Endothelial cell (in vitro differentiated cells): ENCODE measurements at regions not wholly inside any gene's neighbourhood (a gene's known extent, or its start where the extent isn't known, plus 50 kb on each side); places are given as distances from the start of the nearest gene placed in this dataset.
"Not testable (repeated sequence)": the region's sequence is repeated elsewhere in the genome, so short reads cannot be mapped to it uniquely, and the experiment has no call there.

ENCODE experiments used
- DNase-seq: peaks from one replicate; pipeline ENCODE4 v3.0.0; 2021; ENCODE audit warnings: low spot score
- H3K27ac Mint-ChIP-seq: one replicate; pipeline ENCODE4 v1.8.0; 2021; ENCODE audit warnings: mixed read lengths, inconsistent platforms; ENCODE audit not compliant: unreplicated experiment
- H3K27me3 Mint-ChIP-seq: one replicate; pipeline ENCODE4 v1.8.0; 2021; ENCODE audit warnings: mild to moderate bottlenecking, moderate library complexity, mixed read lengths, inconsistent platforms; ENCODE audit not compliant: unreplicated experiment
- H3K36me3 Mint-ChIP-seq: one replicate; pipeline ENCODE4 v1.8.0; 2021; ENCODE audit warnings: mild to moderate bottlenecking, low read depth, mixed read lengths, inconsistent platforms; ENCODE audit not compliant: unreplicated experiment
- H3K4me1 Mint-ChIP-seq: one replicate; pipeline ENCODE4 v1.8.0; 2021; ENCODE audit warnings: mild to moderate bottlenecking, mixed read lengths, inconsistent platforms; ENCODE audit not compliant: unreplicated experiment
- H3K4me3 Mint-ChIP-seq: one replicate; pipeline ENCODE4 v1.8.0; 2021; ENCODE audit warnings: mild to moderate bottlenecking, mixed read lengths, inconsistent platforms; ENCODE audit not compliant: unreplicated experiment
- H3K9me3 Mint-ChIP-seq: one replicate; pipeline ENCODE4 v1.8.0; 2021; ENCODE audit warnings: mixed read lengths, inconsistent platforms; ENCODE audit not compliant: unreplicated experiment
- TF ChIP-seq, protein P1 (sequence below): fragments of 200-600 bp; sonication (generic); IDR thresholded peaks from one replicate; pipeline ENCODE4 v1.5.0; 2021; ENCODE audit warnings: antibody characterized with exemption; ENCODE audit not compliant: unreplicated experiment

DNA sequence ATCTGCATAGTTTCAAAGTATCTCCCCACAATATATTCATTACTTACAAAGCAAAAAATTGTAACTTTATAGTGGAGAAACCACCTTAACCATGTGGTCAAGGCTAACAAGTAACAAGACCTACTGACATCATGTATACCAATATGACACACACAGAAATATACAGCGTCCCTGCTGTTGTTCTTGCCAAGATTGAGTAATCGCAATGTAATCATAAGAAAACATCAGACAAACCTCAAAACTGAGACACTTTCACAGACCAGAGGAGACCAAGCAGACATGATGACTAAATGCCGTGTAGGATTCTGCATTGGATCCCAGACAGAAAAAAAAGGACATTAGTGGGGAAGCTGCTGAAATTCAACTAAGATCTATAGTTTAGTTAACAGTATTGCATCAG, 123.0 kb downstream of the ACAA2 start:
- Mint-ChIP-seq H3K9me3 (no peaks in the 10 kb centered on the region), H3K27me3 (no peaks in the 10 kb centered on the region), H3K27ac (no peak overlapping the region), H3K4me1 (peaks cover 12% of the 10 kb centered on the region), H3K36me3 (no peaks in the 10 kb centered on the region), H3K4me3 (no peak overlapping the region)
- DNase-seq = no peak
- TF ChIP-seq, protein P1, sequence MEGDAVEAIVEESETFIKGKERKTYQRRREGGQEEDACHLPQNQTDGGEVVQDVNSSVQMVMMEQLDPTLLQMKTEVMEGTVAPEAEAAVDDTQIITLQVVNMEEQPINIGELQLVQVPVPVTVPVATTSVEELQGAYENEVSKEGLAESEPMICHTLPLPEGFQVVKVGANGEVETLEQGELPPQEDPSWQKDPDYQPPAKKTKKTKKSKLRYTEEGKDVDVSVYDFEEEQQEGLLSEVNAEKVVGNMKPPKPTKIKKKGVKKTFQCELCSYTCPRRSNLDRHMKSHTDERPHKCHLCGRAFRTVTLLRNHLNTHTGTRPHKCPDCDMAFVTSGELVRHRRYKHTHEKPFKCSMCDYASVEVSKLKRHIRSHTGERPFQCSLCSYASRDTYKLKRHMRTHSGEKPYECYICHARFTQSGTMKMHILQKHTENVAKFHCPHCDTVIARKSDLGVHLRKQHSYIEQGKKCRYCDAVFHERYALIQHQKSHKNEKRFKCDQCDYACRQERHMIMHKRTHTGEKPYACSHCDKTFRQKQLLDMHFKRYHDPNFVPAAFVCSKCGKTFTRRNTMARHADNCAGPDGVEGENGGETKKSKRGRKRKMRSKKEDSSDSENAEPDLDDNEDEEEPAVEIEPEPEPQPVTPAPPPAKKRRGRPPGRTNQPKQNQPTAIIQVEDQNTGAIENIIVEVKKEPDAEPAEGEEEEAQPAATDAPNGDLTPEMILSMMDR = no peak

DNA sequence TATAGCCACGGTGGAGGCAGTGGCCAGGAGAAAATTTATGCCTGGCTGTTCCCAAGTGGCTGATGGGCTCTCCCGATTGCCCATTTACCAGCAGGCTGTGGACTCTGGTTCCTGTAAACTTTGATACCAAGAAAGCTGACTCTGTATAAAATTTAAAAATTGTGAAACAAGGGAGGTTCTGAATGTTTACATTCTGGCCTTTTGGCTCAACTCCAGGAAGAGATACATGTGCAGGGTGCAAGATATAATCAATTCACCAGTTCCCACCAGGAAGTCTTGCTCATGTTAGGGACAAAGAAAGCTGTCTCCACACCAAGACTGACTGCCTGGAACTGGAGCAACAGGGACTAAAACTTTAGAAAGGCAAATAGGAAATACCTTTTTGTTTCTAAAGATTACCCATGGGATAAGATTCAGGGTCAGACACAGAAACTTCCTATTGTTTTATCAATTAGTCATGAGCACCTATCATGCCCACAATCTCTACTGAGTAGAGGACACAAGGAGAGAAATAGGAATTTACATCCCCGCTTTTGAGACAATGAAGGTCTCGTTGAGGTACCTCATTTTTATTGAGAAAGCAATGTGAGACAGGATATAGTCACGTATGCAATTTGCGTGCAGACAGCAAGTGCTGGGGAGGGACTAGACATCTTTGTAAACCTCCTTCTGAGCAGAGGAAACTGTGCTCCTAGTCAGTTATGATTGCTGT, 123.5 kb downstream of the LIPG start:
- DNase-seq = no peak
- Mint-ChIP-seq H3K36me3 (no peaks in the 10 kb centered on the region), H3K27ac (no peak overlapping the region), H3K4me3 (no peak overlapping the region), H3K4me1 (peaks cover 13% of the 10 kb centered on the region), H3K9me3 (no peaks in the 10 kb centered on the region), H3K27me3 (no peaks in the 10 kb centered on the region)
- TF ChIP-seq, protein P1 = no peak

DNA sequence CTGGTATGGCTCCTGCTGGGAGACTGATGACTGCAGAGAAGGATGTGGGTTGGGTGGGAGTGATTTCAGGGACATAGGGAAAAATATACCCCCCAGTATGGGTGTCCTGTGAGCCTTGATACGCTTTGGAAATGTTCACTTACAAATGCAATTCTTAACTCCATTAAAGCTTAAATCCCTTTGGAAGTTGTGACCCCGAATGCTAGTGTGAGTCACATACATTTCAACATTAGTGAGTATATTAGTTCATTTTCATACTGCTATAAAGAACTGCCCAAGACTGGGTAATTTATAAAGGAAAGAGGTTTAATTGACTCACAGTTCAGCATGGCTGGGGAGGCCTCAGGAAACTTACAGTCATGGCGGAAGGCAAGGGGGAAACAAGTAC, 120.9 kb downstream of the LIPG start:
- not testable (repeated sequence) for DNase-seq, H3K27ac Mint-ChIP-seq, H3K27me3 Mint-ChIP-seq, H3K36me3 Mint-ChIP-seq, H3K9me3 Mint-ChIP-seq, H3K4me3 Mint-ChIP-seq
- H3K4me1 Mint-ChIP-seq = peaks cover 13% of the 10 kb centered on the region

DNA sequence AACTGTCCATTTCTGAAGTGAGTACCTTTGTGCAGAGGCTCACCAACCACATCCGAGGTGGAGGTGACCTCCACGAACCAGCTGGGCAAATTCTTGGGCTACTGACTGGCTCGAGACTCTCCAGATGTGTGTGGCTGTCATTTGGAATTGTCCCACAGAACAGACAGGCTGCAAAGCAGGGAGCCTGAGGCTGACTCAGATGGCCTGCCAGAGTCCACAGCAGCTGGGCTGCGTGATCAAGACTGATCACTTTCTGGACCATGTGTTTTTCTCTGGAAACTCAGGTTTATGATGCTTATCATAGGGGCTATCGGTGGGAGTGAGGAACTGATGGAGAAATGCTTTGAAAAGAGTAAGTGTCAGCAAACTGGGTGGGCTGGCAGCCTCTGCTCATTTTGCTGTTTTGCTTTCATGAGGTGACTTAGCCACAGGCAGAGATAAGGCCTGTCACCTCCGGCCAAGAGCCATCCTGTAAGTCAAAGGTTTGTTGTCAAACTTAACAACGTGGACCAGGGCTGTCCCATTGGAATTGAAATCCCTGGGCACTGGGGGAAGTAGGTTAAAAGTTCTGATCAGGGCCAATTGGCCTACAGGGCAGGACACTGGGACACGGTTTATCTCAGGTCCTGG, 120.4 kb downstream of the LIPG start:
- no peaks in the 10 kb centered on the region for H3K36me3 Mint-ChIP-seq
- no peak overlapping the region for H3K4me3 Mint-ChIP-seq
- DNase-seq = no peak
- H3K27ac Mint-ChIP-seq = no peak overlapping the region
- H3K4me1 Mint-ChIP-seq = peaks cover 13% of the 10 kb centered on the region
- no peaks in the 10 kb centered on the region for H3K27me3 Mint-ChIP-seq
- H3K9me3 Mint-ChIP-seq = no peaks in the 10 kb centered on the region
- TF ChIP-seq, protein P1 = no peak

DNA sequence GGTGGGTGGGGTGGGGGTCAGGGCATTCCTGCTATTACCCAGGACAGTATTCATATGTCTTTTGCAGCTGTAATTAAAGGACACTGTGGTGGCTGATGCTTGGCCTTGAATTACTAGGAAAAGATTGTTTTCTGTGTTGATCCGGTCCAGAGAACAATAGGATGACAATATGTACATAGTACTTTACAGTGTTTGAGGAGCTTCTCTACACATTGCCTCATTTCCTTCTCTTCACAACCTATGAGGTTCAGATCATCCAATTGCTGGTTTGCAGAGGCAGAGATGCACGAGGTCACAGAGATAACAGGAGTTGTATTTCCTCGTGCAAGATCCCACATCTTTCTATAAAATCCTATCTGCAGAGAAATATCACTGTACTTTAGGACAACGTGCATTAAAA, 119.5 kb downstream of the LIPG start:
- Mint-ChIP-seq H3K27ac (no peak overlapping the region), H3K9me3 (no peaks in the 10 kb centered on the region), H3K4me1 (peaks cover 13% of the 10 kb centered on the region), H3K36me3 (no peaks in the 10 kb centered on the region), H3K4me3 (no peak overlapping the region), H3K27me3 (no peaks in the 10 kb centered on the region)
- DNase-seq = no peak
- TF ChIP-seq, protein P1 = no peak
